Activated T-helper 1 cell treated with anti-CD3 and anti-CD28 coated beads, Interleukin-12 subunit alpha, Interleukin-12 subunit beta, Interleukin-2, Interleukin-4 antibody, amounts not matched to agents 30 ng/mL and 10 ng/mL and 1 ng/mL, durations not matched to agents 14 hours and 24 hours and 36 hours (primary cell): ENCODE measurements at regions not wholly inside any gene's neighbourhood (a gene's known extent, or its start where the extent isn't known, plus 50 kb on each side); places are given as distances from the start of the nearest gene placed in this dataset.

Experiments
- DNase-seq: peaks from one replicate; pipeline ENCODE4 v3.0.0; 2021; ENCODE audit warnings: low spot score
- H3K27ac Mint-ChIP-seq: one replicate; pipeline ENCODE4 v1.8.0; 2021; ENCODE audit warnings: mild to moderate bottlenecking, mixed read lengths
- H3K27me3 Mint-ChIP-seq: one replicate; pipeline ENCODE4 v1.8.0; 2022; ENCODE audit warnings: mild to moderate bottlenecking, moderate library complexity, mixed read lengths; ENCODE audit not compliant: insufficient read depth
- H3K36me3 Mint-ChIP-seq: one replicate; pipeline ENCODE4 v1.8.0; 2021; ENCODE audit warnings: low read depth, mixed read lengths
- H3K4me1 Mint-ChIP-seq: one replicate; pipeline ENCODE4 v1.8.0; 2021; ENCODE audit warnings: low read depth, mixed read lengths
- H3K4me3 Mint-ChIP-seq: one replicate; pipeline ENCODE4 v1.8.0; 2021; ENCODE audit warnings: mild to moderate bottlenecking, moderate library complexity, mixed read lengths
- H3K9me3 Mint-ChIP-seq: one replicate; pipeline ENCODE4 v1.8.0; 2021; ENCODE audit warnings: mixed read lengths
- intact Hi-C: fragments of 100-400 bp; cut with micrococcal nuclease; formaldehyde crosslinking; loops from one replicate; pipeline ENCODE4 v1.15.1; 2024

DNA sequence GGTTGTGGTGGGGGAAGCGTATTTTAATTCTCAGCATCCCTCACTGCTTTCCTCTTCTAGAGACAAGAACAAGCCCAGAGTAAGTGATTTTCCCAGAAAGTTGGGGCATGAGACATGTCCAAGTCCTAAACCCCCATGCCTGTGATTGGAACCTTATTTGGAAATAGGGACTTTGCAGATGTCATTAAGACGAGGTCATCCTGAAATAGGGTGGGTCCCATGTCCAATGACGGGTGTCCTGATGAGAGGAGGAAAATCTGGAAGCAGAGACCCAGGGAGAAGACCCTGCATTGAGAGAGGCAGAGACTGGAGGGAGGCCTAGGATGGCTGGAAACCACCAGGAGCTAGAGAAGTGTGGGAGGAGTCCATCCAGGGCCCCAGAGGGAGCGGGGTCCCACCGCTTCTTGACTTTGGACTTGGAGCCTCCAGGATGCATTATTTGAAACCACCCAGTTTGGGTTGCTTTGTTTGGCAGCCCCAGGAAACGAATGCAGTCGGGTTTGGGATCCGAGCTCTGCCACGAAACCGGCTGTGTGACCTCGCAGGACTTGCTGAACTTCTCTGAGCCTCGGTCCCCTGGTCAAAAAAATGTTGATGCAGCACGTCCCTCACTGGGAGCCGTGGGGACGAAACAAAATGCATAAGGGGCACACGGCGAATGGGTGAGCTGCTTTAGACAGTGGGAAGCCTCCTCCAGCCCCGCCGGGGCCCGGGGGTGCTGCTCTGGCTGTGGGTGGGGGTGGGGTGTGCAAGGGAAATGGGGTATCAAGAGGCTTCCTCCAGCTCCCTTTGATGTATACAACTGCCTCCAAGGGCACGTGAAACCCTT lies 113.9 kb downstream of the CPZ start:
- intact Hi-C loops = no loop called here
- no peak overlapping the region for H3K4me3 Mint-ChIP-seq
- H3K36me3 Mint-ChIP-seq = no peaks in the 10 kb centered on the region
- H3K27me3 Mint-ChIP-seq = no peaks in the 10 kb centered on the region
- peak overlapping the region; percentile 52 for H3K27ac Mint-ChIP-seq
- DNase-seq = no peak
- peaks cover 5% of the 10 kb centered on the region for H3K9me3 Mint-ChIP-seq
- no peaks in the 10 kb centered on the region for H3K4me1 Mint-ChIP-seq

DNA sequence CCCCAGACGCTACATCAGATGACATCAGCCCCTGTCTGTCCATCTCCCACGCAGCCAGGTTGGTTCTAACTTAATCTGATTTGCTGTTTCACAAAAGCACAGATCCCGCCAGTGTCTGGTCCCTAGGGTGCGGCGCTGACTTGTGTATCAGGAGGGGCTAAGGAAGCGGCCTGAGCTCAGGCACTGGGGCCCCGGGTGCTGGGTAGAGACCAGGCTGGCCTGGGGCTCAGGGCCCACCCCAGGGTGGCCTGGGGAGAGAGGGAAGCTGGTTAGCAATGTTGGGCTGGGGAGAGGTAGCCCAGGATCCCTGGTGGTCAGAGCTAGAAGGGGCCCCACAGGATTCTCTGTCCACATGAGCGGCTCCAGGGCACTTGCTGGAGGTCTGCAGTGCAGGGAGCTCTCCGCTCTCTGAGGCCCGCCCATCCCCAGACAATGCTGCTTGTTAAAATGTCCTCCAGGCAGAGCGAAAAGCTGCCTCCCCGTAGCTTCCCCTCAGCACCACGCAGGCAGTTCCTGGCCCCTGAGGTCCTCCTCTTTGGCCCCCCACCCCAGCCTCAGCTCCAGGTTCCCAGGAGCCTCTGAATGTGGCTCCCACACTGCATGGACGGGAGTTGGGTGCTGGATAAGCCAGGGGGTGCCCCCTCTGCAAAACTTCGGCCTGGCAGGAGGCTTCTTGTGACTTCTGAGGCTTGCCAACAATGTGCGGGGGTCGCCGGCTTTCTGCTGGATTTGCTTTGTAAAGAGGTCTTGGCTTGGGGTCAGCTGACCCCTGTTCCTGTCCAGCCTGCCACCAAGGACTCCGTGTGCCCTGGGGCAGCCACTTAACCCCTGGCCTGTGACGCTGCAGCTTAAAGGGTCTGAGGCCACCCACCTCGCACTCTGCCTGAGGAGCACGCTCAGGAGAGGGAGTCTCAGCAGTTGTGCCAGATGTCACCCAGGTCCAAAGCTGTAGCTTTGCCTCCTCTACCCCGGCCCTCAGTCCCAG lies 112.9 kb downstream of the CPZ start:
- Mint-ChIP-seq H3K4me1 (no peaks in the 10 kb centered on the region), H3K27ac (no peak overlapping the region), H3K9me3 (no peaks in the 10 kb centered on the region), H3K4me3 (no peak overlapping the region), H3K36me3 (no peaks in the 10 kb centered on the region), H3K27me3 (no peaks in the 10 kb centered on the region)
- intact Hi-C loops = no loop called here
- DNase-seq = no peak

DNA sequence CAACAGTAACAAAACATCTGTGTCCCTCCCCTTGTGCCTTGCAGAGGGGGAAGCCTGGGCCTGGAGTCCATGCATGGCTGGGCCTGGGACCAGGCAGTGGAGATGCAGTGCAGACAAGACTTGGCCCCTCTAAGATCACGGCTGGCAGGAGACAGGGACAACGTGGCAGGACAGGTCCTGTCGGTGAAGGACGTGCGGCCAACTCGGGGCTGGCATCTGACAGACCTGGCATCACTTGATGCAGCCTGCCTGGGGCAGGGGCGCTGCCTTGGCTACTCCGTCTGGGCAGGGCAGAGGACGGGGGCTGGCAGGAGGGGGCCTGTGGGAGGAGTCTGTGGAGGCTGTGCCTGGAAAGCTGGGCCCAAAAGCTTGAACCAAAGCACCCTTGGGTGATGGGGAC lies 112.1 kb downstream of the CPZ start:
- intact Hi-C loops = no loop called here
- DNase-seq = no peak
- H3K4me1 Mint-ChIP-seq = no peaks in the 10 kb centered on the region
- no peaks in the 10 kb centered on the region for H3K36me3 Mint-ChIP-seq
- no peaks in the 10 kb centered on the region for H3K27me3 Mint-ChIP-seq
- no peak overlapping the region for H3K4me3 Mint-ChIP-seq
- no peaks in the 10 kb centered on the region for H3K9me3 Mint-ChIP-seq
- H3K27ac Mint-ChIP-seq = no peak overlapping the region

DNA sequence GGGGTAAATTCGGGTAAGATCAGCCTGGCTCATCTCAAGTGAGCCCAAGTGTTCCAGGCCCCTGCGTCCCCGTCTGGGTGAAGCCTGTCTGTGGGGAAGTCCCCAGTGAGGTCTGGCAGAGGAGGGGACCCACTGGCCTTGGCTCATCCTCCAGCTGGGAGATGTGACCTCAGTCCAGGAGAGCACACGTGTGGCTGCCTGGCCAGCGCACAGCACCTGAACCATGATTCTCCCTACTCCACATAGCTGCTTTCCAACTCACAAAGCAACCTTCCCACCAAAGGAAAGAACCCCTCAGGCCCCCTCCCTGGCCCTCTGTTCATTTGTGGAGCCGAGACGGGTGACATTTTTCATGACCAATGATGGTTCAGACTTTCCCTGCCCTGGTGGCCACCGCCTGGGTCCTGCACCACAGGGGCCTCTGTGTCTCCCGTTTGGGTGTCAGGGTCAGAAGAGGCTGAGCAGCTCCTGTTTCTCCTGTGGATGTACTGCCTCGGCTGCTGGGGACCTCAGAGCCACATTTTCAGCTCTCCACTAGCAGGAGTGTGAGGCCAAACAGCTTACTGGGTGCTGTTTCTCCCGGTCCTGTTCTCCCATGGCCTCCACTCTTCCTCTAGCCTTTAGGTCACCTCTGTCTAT lies 111.4 kb downstream of the CPZ start:
- H3K4me3 Mint-ChIP-seq = no peak overlapping the region
- intact Hi-C loops = no loop called here
- no peaks in the 10 kb centered on the region for H3K4me1 Mint-ChIP-seq
- no peak for DNase-seq
- H3K9me3 Mint-ChIP-seq = no peaks in the 10 kb centered on the region
- no peaks in the 10 kb centered on the region for H3K36me3 Mint-ChIP-seq
- no peaks in the 10 kb centered on the region for H3K27me3 Mint-ChIP-seq
- no peak overlapping the region for H3K27ac Mint-ChIP-seq

DNA sequence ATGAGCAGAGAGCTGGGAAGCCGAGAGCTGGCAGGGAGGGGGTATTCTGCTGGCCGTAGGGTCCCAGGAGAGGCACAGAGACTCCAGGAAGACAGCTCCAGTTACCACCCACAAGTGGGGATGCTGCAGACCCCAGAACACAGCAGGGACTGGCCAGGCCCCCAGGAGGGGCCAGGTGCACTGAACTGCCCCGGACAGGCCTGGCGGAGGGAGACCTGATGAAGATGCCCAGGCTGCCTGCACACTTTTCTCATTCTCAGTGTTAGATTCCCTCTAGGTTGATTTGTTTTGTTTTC lies 110.8 kb downstream of the CPZ start:
- Mint-ChIP-seq H3K4me1 (no peaks in the 10 kb centered on the region), H3K9me3 (no peaks in the 10 kb centered on the region), H3K27ac (no peak overlapping the region), H3K36me3 (no peaks in the 10 kb centered on the region), H3K4me3 (no peak overlapping the region), H3K27me3 (no peaks in the 10 kb centered on the region)
- no peak for DNase-seq
- intact Hi-C loops = no loop called here

DNA sequence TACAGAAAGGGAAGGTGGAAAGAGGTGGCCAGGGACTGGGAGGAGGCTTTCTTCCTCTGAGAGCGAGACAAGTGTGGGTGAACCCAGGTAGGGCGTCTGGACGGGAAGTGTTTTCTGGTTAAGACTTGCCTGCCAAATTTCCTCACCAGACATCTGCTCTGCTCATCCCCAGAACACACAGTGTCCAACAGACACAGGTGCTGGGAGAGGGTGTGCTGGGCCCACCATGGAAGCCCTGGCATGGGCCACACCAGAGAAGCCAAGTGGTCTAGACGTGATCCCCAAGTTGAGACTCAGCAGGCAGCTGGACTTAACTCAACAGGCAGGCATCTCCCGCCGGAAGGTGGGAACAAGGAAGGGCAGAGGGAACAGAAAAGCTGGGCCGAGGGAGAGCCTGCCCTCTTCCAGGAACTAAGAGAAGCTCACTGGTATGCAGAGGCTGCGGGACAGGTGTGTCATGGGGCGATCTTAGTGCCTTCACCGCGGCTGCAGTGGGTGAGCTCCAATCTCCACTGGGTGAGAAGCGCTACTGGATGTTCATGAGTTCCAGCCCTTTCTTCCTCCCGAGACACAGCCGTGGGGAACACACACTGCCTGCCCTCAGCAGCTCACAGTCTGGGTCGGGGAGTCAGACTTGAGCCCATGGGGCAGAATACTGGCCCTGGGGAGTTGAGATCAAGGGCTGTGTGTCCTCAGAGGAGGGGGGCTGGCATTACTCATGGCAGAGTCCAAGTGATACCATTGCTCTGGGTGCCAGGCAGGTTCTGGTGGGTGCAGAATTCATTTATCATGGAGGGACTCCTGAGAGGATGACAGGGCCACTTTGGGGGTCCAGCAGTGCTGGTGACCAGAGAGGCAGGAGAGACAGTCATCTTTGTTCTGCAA lies 110.2 kb downstream of the CPZ start:
- no peaks in the 10 kb centered on the region for H3K36me3 Mint-ChIP-seq
- intact Hi-C loops = no loop called here
- no peaks in the 10 kb centered on the region for H3K9me3 Mint-ChIP-seq
- DNase-seq = no peak
- H3K27me3 Mint-ChIP-seq = no peaks in the 10 kb centered on the region
- H3K4me1 Mint-ChIP-seq = no peaks in the 10 kb centered on the region
- H3K27ac Mint-ChIP-seq = no peak overlapping the region
- no peak overlapping the region for H3K4me3 Mint-ChIP-seq

DNA sequence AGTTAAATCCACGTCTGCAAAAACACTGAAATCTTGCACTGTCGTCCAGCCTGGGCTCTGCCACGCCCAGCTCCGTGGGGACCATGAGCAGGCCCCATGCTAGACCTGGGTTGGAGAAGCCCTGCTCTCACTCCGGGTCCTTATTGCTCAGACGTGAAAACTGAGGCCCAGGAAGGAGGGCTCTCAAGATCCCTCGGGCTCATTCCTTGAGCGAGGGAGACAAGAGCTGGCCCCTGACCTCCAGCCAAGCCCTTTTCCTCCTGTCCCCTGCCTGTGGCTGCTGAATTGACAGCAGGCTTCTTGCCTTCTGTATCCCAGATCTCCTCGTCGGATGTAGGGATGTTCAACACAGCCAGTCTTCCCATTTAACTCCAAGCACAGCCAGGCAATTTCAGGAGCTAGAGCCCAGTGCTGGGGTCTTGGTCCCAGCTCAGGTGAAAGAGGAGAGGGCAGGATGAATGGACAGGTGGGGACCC lies 109.5 kb downstream of the CPZ start:
- Mint-ChIP-seq H3K4me3 (no peak overlapping the region), H3K27ac (no peak overlapping the region), H3K9me3 (no peaks in the 10 kb centered on the region), H3K4me1 (no peaks in the 10 kb centered on the region), H3K27me3 (no peaks in the 10 kb centered on the region), H3K36me3 (no peaks in the 10 kb centered on the region)
- DNase-seq = no peak
- intact Hi-C loops = no loop called here

DNA sequence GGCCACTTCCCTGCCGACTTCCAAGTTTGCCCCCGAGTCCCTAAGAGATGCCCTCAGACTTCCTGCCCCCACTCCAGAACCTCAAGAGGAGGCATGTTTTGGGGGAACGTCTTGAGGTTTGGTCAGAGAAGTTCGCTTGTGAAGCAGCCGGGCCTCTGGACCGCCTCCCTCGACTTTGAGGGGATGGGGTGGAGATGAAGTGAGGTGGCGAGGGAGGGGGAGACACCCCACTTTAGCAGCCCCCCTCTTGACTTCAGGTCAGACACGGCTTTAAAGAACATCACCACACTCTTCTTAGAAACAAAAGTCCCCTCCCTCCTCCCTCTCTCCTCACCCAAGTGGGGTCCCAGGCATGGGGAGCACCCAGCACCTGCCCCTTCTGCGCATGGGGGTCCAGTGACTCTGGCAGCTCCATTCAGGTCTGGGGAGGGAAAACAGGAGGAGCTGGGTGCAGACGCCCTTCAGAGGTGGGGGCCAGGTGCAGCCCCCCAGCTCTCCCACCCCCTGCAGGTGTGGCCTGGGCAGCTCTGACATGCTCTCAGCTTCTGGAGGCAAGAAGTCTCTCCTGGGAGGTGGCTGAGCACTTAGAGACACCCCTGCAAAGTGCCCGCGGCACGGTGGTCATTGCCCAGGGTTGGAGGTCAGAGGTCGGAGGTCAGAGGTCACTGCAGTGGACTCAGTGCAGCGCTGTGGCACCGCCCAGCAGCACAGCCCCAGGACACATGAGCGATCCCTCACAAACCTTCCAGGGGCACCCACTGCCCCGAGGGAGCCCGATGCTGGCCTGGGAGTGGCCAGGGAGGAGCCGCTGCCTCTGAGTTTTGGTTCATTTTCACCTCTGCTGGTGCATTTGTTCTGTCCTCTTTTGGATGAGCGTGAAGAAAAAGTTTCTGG lies 108.8 kb downstream of the CPZ start:
- Mint-ChIP-seq H3K36me3 (no peaks in the 10 kb centered on the region), H3K4me1 (no peaks in the 10 kb centered on the region), H3K9me3 (no peaks in the 10 kb centered on the region), H3K4me3 (no peak overlapping the region), H3K27ac (no peak overlapping the region), H3K27me3 (no peaks in the 10 kb centered on the region)
- intact Hi-C loops = no loop called here
- DNase-seq = no peak

DNA sequence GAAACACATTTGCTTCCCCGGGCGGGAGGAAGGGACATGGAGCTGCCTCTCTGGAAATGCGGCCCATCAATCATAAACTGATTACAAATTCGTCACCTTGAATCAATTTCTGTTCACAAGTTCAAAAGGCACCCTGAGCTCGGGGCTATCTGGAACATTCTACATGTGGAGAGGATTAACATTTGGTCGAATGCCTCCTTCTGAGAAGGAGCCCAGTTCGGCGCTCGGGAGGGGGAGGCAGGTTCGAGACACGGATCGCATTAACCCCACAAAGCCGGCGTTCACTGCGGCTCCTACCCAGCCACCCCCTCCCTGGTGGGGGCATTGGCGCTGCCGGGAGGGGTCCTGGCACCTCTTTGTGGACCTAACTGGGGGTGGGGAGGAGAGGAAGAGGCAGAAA lies 108.0 kb downstream of the CPZ start:
- intact Hi-C loops = no loop called here
- H3K27ac Mint-ChIP-seq = no peak overlapping the region
- H3K9me3 Mint-ChIP-seq = no peaks in the 10 kb centered on the region
- DNase-seq = no peak
- no peaks in the 10 kb centered on the region for H3K4me1 Mint-ChIP-seq
- no peaks in the 10 kb centered on the region for H3K36me3 Mint-ChIP-seq
- no peak overlapping the region for H3K4me3 Mint-ChIP-seq
- no peaks in the 10 kb centered on the region for H3K27me3 Mint-ChIP-seq

DNA sequence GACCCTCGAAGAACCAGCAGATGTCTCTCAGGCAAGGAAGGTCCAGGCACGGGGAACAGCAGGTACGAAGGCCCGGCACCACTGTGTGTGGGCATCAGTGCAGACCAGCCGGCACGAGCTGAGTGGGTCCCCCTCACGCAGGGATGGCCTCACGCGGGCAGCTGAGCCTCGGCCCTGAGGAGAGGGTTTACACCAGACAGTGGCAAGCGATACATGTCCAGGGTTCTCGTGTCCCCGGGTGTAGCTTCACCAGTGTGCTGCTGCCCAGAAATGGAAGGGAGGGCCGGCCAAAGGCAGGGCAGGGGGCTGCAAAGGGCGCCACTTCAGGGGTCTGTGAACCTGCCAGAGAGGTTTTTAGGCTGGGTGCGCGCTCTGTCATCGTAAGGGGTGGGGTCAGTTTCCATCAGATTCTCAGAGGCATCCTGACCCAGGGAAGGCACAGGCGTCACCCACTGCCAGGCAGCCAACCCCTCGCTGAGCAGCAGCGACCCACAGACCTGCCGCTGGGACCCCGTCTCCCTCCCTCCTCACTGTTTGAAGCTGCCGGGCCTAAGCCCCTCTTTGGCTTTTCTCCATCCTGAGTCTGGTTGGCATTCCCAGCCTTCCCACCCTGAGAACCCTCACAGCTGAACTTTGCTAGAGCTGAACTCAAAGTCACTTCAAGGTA lies 107.0 kb downstream of the CPZ start:
- intact Hi-C loops = no loop called here
- H3K27ac Mint-ChIP-seq = no peak overlapping the region

DNA sequence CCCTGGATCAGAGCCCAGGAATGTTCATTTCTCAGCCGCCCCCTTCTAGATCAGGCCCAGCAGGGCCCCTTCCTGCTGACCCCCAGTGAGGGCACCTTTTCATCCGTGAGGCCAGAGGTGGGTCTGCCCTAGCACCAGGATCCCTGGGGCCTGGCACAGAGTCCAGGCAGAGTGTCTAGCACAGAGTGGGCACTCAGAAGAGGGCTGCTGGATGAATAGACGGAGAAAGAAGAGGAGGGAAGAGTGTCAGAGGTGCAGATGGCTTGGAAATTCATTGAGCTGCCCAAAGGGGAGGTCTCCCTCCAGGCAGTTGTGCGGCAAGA lies 106.5 kb downstream of the CPZ start:
- Mint-ChIP-seq H3K4me1 (no peaks in the 10 kb centered on the region), H3K9me3 (no peaks in the 10 kb centered on the region), H3K27ac (no peak overlapping the region), H3K36me3 (no peaks in the 10 kb centered on the region), H3K27me3 (no peaks in the 10 kb centered on the region), H3K4me3 (no peak overlapping the region)
- intact Hi-C loops = no loop called here
- DNase-seq = no peak

More for the DNA sequence above, 107.0 kb downstream of the CPZ start:
- H3K36me3 Mint-ChIP-seq = no peaks in the 10 kb centered on the region
- DNase-seq = no peak
- H3K4me1 Mint-ChIP-seq = no peaks in the 10 kb centered on the region
- H3K27me3 Mint-ChIP-seq = no peaks in the 10 kb centered on the region
- H3K4me3 Mint-ChIP-seq = no peak overlapping the region
- H3K9me3 Mint-ChIP-seq = no peaks in the 10 kb centered on the region
